Thoracic aorta (tissue), 2 donors: ENCODE measurements at regions not wholly inside any gene's neighbourhood (a gene's known extent, or its start where the extent isn't known, plus 50 kb on each side); places are given as distances from the start of the nearest gene placed in this dataset.

Experiments
- ATAC-seq: fragments of 150-250 bp; one replicate; pipeline ENCODE4 v1.8.0; 2017; ENCODE audit warnings: low read depth; ENCODE audit not compliant: insufficient number of reproducible peaks, low FRiP score
- DNase-seq: peaks from one replicate; pipeline ENCODE4 v3.0.0-alpha.2; 2020; ENCODE audit warnings: low spot score
- H3K27ac ChIP-seq, 2 donors: fragments of 200-600 bp; sonication (generic); 1 replicate in 1 of 2; 2 replicates in 1 of 2; pipeline ENCODE4 v1.5.1; 2016; ENCODE audit warnings: mild to moderate bottlenecking in 2 of 2, moderate library complexity in 2 of 2
- H3K27me3 ChIP-seq: fragments of 200-600 bp; sonication (generic); replicated peaks from 2 replicates; pipeline ENCODE4 v1.6.0; 2016; ENCODE audit warnings: mild to moderate bottlenecking; ENCODE audit not compliant: insufficient read depth
- H3K36me3 ChIP-seq: fragments of 200-600 bp; sonication (generic); one replicate; pipeline ENCODE4 v1.5.1; 2016
- H3K4me1 ChIP-seq, 2 donors: fragments of 200-600 bp; sonication (generic); 1 replicate in 1 of 2; 2 replicates in 1 of 2; pipeline versions ENCODE4 v1.5.1 to v1.6.0; 2016; ENCODE audit warnings: low read depth in 2 of 2, mild to moderate bottlenecking in 1 of 2; ENCODE audit not compliant: control insufficient read depth in 1 of 2
- H3K4me3 ChIP-seq: fragments of 200-600 bp; sonication (generic); 2 replicates; pipeline ENCODE4 v1.5.1; 2016; ENCODE audit warnings: mild to moderate bottlenecking
- H3K9me3 ChIP-seq: fragments of 200-600 bp; sonication (generic); 2 replicates; pipeline ENCODE4 v1.5.1; 2016
- CTCF ChIP-seq: fragments of 200-600 bp; sonication (generic); IDR thresholded peaks from one replicate; pipeline ENCODE4 v1.5.1; 2019; ENCODE audit warnings: antibody characterized with exemption

GRCh38 chr5:173753307-173754168 lies 134.6 kb upstream of the CPEB4 start:
- DNase-seq: no peak
- Histone ChIP-seq H3K4me1 (no peaks in the 10 kb centered on the region), H3K27ac (no peak overlapping the region), H3K9me3 (no peaks in the 10 kb centered on the region), H3K4me3 (no peak overlapping the region), H3K27me3 (no peaks in the 10 kb centered on the region), H3K36me3 (no peaks in the 10 kb centered on the region)
- no peak for ATAC-seq
- TF ChIP-seq CTCF: no peak

GRCh38 chr5:173755319-173755718 lies 132.8 kb upstream of the CPEB4 start:
- Histone ChIP-seq H3K4me3 (no peak overlapping the region), H3K9me3 (no peaks in the 10 kb centered on the region), H3K36me3 (no peaks in the 10 kb centered on the region), H3K27me3 (no peaks in the 10 kb centered on the region), H3K4me1 (no peaks in the 10 kb centered on the region), H3K27ac (no peak overlapping the region)
- ATAC-seq (no peak), DNase-seq (no peak)
- no peak for TF ChIP-seq CTCF

- Histone ChIP-seq H3K4me3 (no peak overlapping the region), H3K36me3 (no peaks in the 10 kb centered on the region), H3K4me1 (no peaks in the 10 kb centered on the region), H3K9me3 (no peaks in the 10 kb centered on the region), H3K27me3 (no peaks in the 10 kb centered on the region), H3K27ac (no peak overlapping the region)
- TF ChIP-seq CTCF: no peak
- no peak for DNase-seq
- ATAC-seq: no peak
Measured at GRCh38 chr5:173757403-173758209, 130.5 kb upstream of the CPEB4 start.

- Histone ChIP-seq H3K4me3 (no peak overlapping the region), H3K4me1 (no peaks in the 10 kb centered on the region), H3K27ac (no peak overlapping the region), H3K36me3 (no peaks in the 10 kb centered on the region), H3K27me3 (no peaks in the 10 kb centered on the region), H3K9me3 (no peaks in the 10 kb centered on the region)
- TF ChIP-seq CTCF: no peak
- ATAC-seq (no peak), DNase-seq (no peak)
Measured at GRCh38 chr5:173758676-173759075, 129.5 kb upstream of the CPEB4 start.

GRCh38 chr5:173759691-173760090 lies 128.5 kb upstream of the CPEB4 start:
- no peak for DNase-seq
- Histone ChIP-seq H3K9me3 (no peaks in the 10 kb centered on the region), H3K27me3 (no peaks in the 10 kb centered on the region), H3K4me1 (peaks cover 1 to 8% of the 10 kb centered on the region in 2 donors), H3K36me3 (no peaks in the 10 kb centered on the region), H3K4me3 (no peak overlapping the region), H3K27ac (no peak overlapping the region)
- TF ChIP-seq CTCF: no peak
- no peak for ATAC-seq
